ENCODE measurements at regions not wholly inside any gene's neighbourhood (a gene's known extent, or its start where the extent isn't known, plus 50 kb on each side); places are given as distances from the start of the nearest gene placed in this dataset.

- TF ChIP-seq CTCF (IDR thresholded peaks at IDR 0.05): no peak
- TF ChIP-seq POLR2AphosphoS5 (IDR thresholded peaks at IDR 0.05): no peak
- TF ChIP-seq POLR2A (IDR thresholded peaks at IDR 0.05): no peak
Observed at GRCh38 chr5:82386576-82386975, 108.4 kb upstream of the RPS23 start.

Measured in transverse colon (tissue), 4 donors.